Lower leg skin (tissue), 3 donors: ENCODE measurements at regions not wholly inside any gene's neighbourhood (a gene's known extent, or its start where the extent isn't known, plus 50 kb on each side); places are given as distances from the start of the nearest gene placed in this dataset.

Experiments used
- POLR2A ChIP-seq, 2 donors: fragments of 450-650 bp; IDR thresholded peaks; one replicate each; pipeline ENCODE4 v1.6.1; 2016 to 2017; ENCODE audit warnings: antibody characterized with exemption in 2 of 2, mild to moderate bottlenecking in 1 of 2, moderate library complexity in 1 of 2
- TF ChIP-seq, protein P1 (sequence below), 3 donors: fragments of 450-650 bp; IDR thresholded peaks; one replicate each; pipeline ENCODE4 v1.5.1; 2016; ENCODE audit warnings: antibody characterized with exemption in 3 of 3, mild to moderate bottlenecking in 3 of 3, moderate library complexity in 2 of 3

DNA sequence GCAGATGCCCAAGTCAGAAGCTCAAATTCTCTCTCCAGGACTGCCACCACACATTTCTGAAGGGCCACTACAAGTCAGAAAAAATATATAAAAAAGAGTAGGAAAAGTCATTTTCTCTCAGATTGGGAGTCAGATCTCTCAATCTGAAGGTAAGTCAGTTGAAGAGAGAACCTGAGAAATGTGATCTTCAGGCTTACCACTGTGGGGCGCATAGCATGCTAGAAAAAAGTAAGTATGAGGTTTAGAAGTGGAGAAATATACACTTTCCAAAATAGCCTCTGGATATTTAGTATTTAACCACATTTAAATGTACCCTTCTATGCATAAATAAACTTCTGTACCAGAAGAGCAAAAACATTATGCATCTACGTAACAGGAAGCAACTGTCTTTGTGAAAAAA is 800.7 kb upstream of the CTNND2 start:
- TF ChIP-seq, protein P1, sequence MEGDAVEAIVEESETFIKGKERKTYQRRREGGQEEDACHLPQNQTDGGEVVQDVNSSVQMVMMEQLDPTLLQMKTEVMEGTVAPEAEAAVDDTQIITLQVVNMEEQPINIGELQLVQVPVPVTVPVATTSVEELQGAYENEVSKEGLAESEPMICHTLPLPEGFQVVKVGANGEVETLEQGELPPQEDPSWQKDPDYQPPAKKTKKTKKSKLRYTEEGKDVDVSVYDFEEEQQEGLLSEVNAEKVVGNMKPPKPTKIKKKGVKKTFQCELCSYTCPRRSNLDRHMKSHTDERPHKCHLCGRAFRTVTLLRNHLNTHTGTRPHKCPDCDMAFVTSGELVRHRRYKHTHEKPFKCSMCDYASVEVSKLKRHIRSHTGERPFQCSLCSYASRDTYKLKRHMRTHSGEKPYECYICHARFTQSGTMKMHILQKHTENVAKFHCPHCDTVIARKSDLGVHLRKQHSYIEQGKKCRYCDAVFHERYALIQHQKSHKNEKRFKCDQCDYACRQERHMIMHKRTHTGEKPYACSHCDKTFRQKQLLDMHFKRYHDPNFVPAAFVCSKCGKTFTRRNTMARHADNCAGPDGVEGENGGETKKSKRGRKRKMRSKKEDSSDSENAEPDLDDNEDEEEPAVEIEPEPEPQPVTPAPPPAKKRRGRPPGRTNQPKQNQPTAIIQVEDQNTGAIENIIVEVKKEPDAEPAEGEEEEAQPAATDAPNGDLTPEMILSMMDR (IDR thresholded peaks at IDR 0.05) = no peak
- no peak for TF ChIP-seq POLR2A (IDR thresholded peaks at IDR 0.05)
